Naive thymus-derived CD8-positive, alpha-beta T cell (primary cell): ENCODE measurements at regions not wholly inside any gene's neighbourhood (a gene's known extent, or its start where the extent isn't known, plus 50 kb on each side); places are given as distances from the start of the nearest gene placed in this dataset.
"Not testable (repeated sequence)": the region's sequence is repeated elsewhere in the genome, so short reads cannot be mapped to it uniquely, and the experiment has no call there.

Source experiments
- ATAC-seq, 2 donors: fragments of 150-1000 bp; cut with Tn5 transposase in 1 of 2; sonication (Bioruptor Pico), chemical (Tn5 transposase) in 1 of 2; 1 replicate in 1 of 2; 2 replicates in 1 of 2; pipeline ENCODE4 v1.10.0; 2021; ENCODE audit warnings: mild to moderate bottlenecking in 2 of 2, moderate library complexity in 2 of 2
- POLR2A ChIA-PET: fragments of 350-600 bp; sonication (Branson Sonifier 250); formaldehyde crosslinking; loops from one replicate; lab custom pipeline; 2021; ENCODE audit warnings: antibody characterized with exemption; lab: Charles Lee
- DNase-seq, 10 donors: peaks; one replicate each; pipeline versions ENCODE4 v3.0.0 to v3.0.0-alpha.2; 2020 to 2022
- H3K27ac Mint-ChIP-seq, 10 donors: one replicate each; pipeline ENCODE4 v1.8.0; 2020 to 2022; ENCODE audit warnings: mild to moderate bottlenecking in 10 of 10, mixed read lengths in 10 of 10, moderate library complexity in 4 of 10, inconsistent platforms in 1 of 10
- H3K27me3 Mint-ChIP-seq, 5 donors: one replicate each; pipeline ENCODE4 v1.8.0; 2021 to 2022; ENCODE audit warnings: mixed read lengths in 5 of 5
- H3K36me3 Mint-ChIP-seq, 3 donors: one replicate each; pipeline ENCODE4 v1.8.0; 2020 to 2022; ENCODE audit warnings: mixed read lengths in 3 of 3, mild to moderate bottlenecking in 2 of 3, inconsistent platforms in 1 of 3
- H3K4me1 Mint-ChIP-seq, 4 donors: one replicate each; pipeline ENCODE4 v1.8.0; 2021 to 2022; ENCODE audit warnings: mixed read lengths in 4 of 4
- H3K4me3 Mint-ChIP-seq, 10 donors: one replicate each; pipeline ENCODE4 v1.8.0; 2020 to 2022; ENCODE audit warnings: mild to moderate bottlenecking in 10 of 10, mixed read lengths in 10 of 10, moderate library complexity in 6 of 10, inconsistent platforms in 1 of 10
- H3K9me3 Mint-ChIP-seq, 9 donors: one replicate each; pipeline ENCODE4 v1.8.0; 2020 to 2022; ENCODE audit warnings: mixed read lengths in 9 of 9, mild to moderate bottlenecking in 3 of 9, inconsistent platforms in 1 of 9, moderate library complexity in 1 of 9

- POLR2A ChIA-PET = no interaction called here
- H3K36me3 Mint-ChIP-seq = no peaks in the 10 kb centered on the region
- DNase-seq (no peak), ATAC-seq (no peak)
- H3K27me3 Mint-ChIP-seq = no peaks in the 10 kb centered on the region
- no peak overlapping the region for H3K27ac Mint-ChIP-seq
- H3K9me3 Mint-ChIP-seq = peaks cover 2 to 32% (median 13%) of the 10 kb centered on the region in 9 donors
- no peak overlapping the region for H3K4me3 Mint-ChIP-seq
- H3K4me1 Mint-ChIP-seq = no peaks in the 10 kb centered on the region
These were observed 659.3 kb upstream of the SLIT2 start for GRCh38 chr4:19592391-19592790.

DNA sequence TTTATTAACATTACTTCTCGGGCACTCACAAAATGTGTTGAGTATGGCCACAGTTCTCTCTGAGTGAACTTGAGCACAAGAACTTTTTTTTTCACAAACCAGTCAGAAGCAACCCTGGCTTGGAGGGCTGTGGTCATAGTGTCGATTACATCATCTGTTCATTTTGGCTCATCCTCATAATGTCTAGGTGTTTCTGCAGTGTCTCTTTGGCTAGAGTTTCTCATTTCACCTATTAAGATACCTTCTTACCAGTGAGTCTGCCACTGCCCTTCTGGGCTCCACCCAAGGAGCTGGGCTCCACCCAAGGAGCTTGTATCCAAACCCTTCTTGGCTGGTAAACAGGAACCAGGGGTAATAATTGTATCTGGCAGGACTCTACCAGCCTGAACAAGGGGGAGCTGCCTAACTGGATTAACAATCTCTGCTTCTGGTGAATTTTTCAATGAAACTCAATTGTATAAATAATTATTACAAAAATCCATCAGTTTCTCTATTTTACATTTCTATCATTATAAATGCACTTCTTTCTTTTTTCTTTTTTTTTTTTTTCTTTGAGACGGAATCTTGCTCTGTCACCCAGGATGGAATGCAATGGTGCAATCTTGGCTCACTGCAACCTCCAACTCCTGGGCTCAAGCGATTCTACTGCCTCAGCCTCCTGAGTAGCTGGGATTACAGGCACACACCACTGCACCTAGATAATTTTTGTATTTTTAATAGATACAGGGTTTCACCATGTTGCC is 667.7 kb upstream of the SLIT2 start:
- no peak for ATAC-seq
- H3K27me3 Mint-ChIP-seq = no peaks in the 10 kb centered on the region
- peaks cover 0 to 9% (median 6%) of the 10 kb centered on the region in 9 donors for H3K9me3 Mint-ChIP-seq
- no peaks in the 10 kb centered on the region for H3K4me1 Mint-ChIP-seq
- DNase-seq = no peak
- POLR2A ChIA-PET = no interaction called here
- H3K4me3 Mint-ChIP-seq = no peak overlapping the region
- no peaks in the 10 kb centered on the region for H3K36me3 Mint-ChIP-seq
- no peak overlapping the region for H3K27ac Mint-ChIP-seq

DNA sequence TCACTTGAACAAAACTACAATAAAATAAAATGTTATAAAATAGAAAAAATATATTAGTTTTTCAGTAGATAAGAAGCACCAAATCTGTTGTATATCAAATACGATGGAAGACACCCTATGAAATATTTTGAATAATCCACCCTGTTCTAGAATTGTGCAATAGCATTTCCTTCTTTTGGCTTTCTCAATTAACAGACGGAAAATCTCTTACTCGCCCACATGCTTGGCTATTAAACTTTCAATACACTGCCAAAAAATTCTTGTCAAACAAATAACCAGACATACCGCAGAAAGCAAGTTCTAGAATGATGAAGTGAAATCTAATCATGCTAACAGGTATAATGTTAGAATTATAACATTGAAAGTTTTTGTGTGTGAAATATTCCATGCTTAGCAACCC is 671.6 kb upstream of the SLIT2 start:
- H3K27me3 Mint-ChIP-seq = no peaks in the 10 kb centered on the region
- peaks cover 0 to 10% (median 3%) of the 10 kb centered on the region in 9 donors for H3K9me3 Mint-ChIP-seq
- POLR2A ChIA-PET = no interaction called here
- DNase-seq (no peak), ATAC-seq (no peak)
- H3K27ac Mint-ChIP-seq = no peak overlapping the region
- no peaks in the 10 kb centered on the region for H3K36me3 Mint-ChIP-seq
- H3K4me1 Mint-ChIP-seq = no peaks in the 10 kb centered on the region
- no peak overlapping the region for H3K4me3 Mint-ChIP-seq

- H3K4me3 Mint-ChIP-seq = no peak overlapping the region
- H3K36me3 Mint-ChIP-seq = no peaks in the 10 kb centered on the region
- no peaks in the 10 kb centered on the region for H3K27me3 Mint-ChIP-seq
- peaks cover 0 to 10% (median 3%) of the 10 kb centered on the region in 9 donors for H3K9me3 Mint-ChIP-seq
- H3K4me1 Mint-ChIP-seq = no peaks in the 10 kb centered on the region
- ATAC-seq = no peak
- no peak for DNase-seq
- POLR2A ChIA-PET = no interaction called here
- no peak overlapping the region for H3K27ac Mint-ChIP-seq
These were observed 672.1 kb upstream of the SLIT2 start for GRCh38 chr4:19579608-19580007.

DNA sequence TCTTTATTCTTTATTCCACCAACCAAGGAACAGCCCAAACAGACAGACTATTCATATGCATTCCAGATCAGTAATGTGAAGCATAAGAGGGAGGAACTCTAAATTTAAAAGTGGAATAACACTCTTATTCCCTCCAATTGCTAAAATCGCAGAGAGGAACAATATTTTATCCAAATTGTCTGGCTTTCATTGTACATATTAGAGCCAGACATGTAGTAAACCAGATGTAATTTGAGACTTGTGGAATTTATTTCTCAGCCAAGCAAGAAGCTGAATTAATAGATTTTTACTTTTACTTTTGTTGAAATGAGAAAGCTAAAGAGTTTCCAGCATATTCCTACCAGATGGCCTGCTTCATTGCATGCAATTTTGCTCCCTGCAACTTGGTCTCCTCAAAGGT is 674.6 kb upstream of the SLIT2 start:
- H3K4me1 Mint-ChIP-seq = no peaks in the 10 kb centered on the region

GRCh38 chr4:19575924-19576323 is 675.8 kb upstream of the SLIT2 start:
- H3K4me1 Mint-ChIP-seq = no peaks in the 10 kb centered on the region
- no peak overlapping the region for H3K4me3 Mint-ChIP-seq
- H3K9me3 Mint-ChIP-seq = peaks cover 0 to 11% (median 5%) of the 10 kb centered on the region in 9 donors
- no peak overlapping the region for H3K27ac Mint-ChIP-seq
- H3K36me3 Mint-ChIP-seq = no peaks in the 10 kb centered on the region
- POLR2A ChIA-PET = no interaction called here
- H3K27me3 Mint-ChIP-seq = no peaks in the 10 kb centered on the region
- ATAC-seq (no peak), DNase-seq (no peak)

More for the DNA sequence above, 674.6 kb upstream of the SLIT2 start:
- Mint-ChIP-seq H3K36me3 (no peaks in the 10 kb centered on the region), H3K27me3 (no peaks in the 10 kb centered on the region), H3K9me3 (peaks cover 0 to 11% (median 4%) of the 10 kb centered on the region in 9 donors), H3K27ac (no peak overlapping the region), H3K4me3 (no peak overlapping the region)
- DNase-seq = no peak
- POLR2A ChIA-PET = no interaction called here
- ATAC-seq = no peak

- Mint-ChIP-seq H3K4me1 (no peaks in the 10 kb centered on the region), H3K9me3 (peaks cover 3 to 25% (median 12%) of the 10 kb centered on the region in 9 donors), H3K36me3 (no peaks in the 10 kb centered on the region), H3K4me3 (no peak overlapping the region), H3K27me3 (no peaks in the 10 kb centered on the region), H3K27ac (no peak overlapping the region)
- ATAC-seq (no peak), DNase-seq (no peak)
- POLR2A ChIA-PET = no interaction called here
These were observed 685.7 kb upstream of the SLIT2 start for GRCh38 chr4:19566041-19566440.

DNA sequence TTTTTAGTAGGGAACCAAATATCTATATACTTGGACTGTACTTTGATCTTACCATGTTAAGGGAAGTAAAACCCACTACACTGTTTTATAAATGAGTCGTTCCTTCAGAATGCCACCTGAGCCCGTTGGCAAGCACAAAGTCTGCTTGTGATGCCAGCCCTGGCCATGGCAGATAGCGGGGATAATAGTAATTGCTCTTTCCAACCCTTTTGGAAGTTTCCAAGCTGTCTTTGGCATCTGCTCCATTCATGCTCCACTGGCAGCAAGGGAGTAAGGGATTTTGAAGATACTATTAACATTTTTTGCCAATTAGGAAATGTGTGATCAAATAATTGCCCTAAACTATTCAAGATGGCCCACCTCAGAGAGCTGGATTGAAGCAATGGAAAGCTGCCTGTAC is 689.2 kb upstream of the SLIT2 start:
- ATAC-seq = no peak
- no peaks in the 10 kb centered on the region for H3K4me1 Mint-ChIP-seq
- DNase-seq = no peak

GRCh38 chr4:19557161-19557560 is 694.5 kb upstream of the SLIT2 start:
- DNase-seq = no peak
- Mint-ChIP-seq H3K4me3 (no peak overlapping the region), H3K27ac (no peak overlapping the region), H3K27me3 (no peaks in the 10 kb centered on the region), H3K4me1 (no peaks in the 10 kb centered on the region), H3K9me3 (peaks cover 3 to 27% (median 9%) of the 10 kb centered on the region in 9 donors), H3K36me3 (no peaks in the 10 kb centered on the region)
- POLR2A ChIA-PET = no interaction called here
- no peak for ATAC-seq

More for the DNA sequence above, 689.2 kb upstream of the SLIT2 start:
- H3K4me3 Mint-ChIP-seq = no peak overlapping the region
- no peaks in the 10 kb centered on the region for H3K27me3 Mint-ChIP-seq
- no peak overlapping the region for H3K27ac Mint-ChIP-seq
- H3K36me3 Mint-ChIP-seq = no peaks in the 10 kb centered on the region
- POLR2A ChIA-PET = no interaction called here
- peaks cover 0 to 23% (median 11%) of the 10 kb centered on the region in 9 donors for H3K9me3 Mint-ChIP-seq

DNA sequence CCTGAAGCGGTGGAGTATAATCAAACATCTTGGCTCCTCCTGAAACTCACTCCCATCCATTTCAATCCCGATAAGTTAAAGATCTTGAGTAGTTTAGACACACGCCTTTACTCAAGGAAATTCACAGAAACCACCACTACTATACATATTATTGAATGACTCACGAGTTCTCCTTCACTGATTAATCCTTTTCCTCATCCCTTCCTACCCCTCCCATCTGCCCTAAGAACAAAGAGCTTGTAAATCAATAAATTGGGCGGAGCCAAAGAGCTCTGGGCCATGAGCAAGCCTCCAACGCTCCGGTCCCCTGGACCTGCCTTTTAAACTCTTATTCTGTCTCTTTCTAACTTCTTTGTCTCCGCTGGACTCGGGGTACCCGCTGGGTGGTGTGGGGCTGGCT is 695.4 kb upstream of the SLIT2 start:
- H3K4me1 Mint-ChIP-seq, POLR2A ChIA-PET, H3K27me3 Mint-ChIP-seq, H3K27ac Mint-ChIP-seq, DNase-seq, H3K36me3 Mint-ChIP-seq, ATAC-seq, H3K4me3 Mint-ChIP-seq: not testable (repeated sequence)
- peaks cover 3 to 27% (median 9%) of the 10 kb centered on the region in 9 donors for H3K9me3 Mint-ChIP-seq

DNA sequence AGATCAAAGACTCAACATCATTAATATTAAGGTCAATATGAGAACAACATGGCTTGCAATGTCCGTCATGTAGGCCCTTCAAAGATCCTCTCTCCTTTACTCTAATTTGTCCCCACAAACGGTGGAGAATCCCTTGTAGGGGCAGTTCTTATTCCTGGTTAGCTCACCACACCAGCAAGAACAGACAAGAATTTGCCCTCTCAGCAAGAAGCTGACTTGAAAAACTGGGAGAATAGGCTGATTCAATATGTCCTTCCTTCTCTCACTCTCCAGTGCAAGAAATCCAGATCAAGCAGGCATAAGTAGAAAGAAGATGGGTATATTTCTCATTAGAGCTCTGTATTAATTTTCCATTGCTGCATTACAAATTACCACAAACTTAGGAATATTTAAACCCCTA is 704.2 kb upstream of the SLIT2 start:
- Mint-ChIP-seq H3K4me3 (no peak overlapping the region), H3K36me3 (no peaks in the 10 kb centered on the region), H3K27me3 (no peaks in the 10 kb centered on the region), H3K9me3 (peaks cover 0 to 12% (median 4%) of the 10 kb centered on the region in 9 donors), H3K4me1 (no peaks in the 10 kb centered on the region), H3K27ac (no peak overlapping the region)
- ATAC-seq (no peak), DNase-seq (no peak)
- POLR2A ChIA-PET = no interaction called here

- H3K36me3 Mint-ChIP-seq = no peaks in the 10 kb centered on the region
These were observed 707.1 kb upstream of the SLIT2 start for GRCh38 chr4:19544446-19545125.

GRCh38 chr4:19540859-19541540 is 710.7 kb upstream of the SLIT2 start:
- Mint-ChIP-seq H3K9me3 (peaks cover 0 to 22% (median 7%) of the 10 kb centered on the region in 9 donors), H3K4me3 (no peak overlapping the region), H3K36me3 (no peaks in the 10 kb centered on the region), H3K4me1 (no peaks in the 10 kb centered on the region), H3K27ac (no peak overlapping the region), H3K27me3 (no peaks in the 10 kb centered on the region)
- POLR2A ChIA-PET = no interaction called here
- DNase-seq (no peak), ATAC-seq (no peak)

More at GRCh38 chr4:19544446-19545125, 707.1 kb upstream of the SLIT2 start:
- Mint-ChIP-seq H3K4me1 (no peaks in the 10 kb centered on the region), H3K27ac (no peak overlapping the region), H3K9me3 (peaks cover 0 to 21% (median 6%) of the 10 kb centered on the region in 9 donors), H3K4me3 (no peak overlapping the region), H3K27me3 (no peaks in the 10 kb centered on the region)
- POLR2A ChIA-PET = no interaction called here
- ATAC-seq = no peak
- no peak for DNase-seq
